ENCODE measurements at regions not wholly inside any gene's neighbourhood (a gene's known extent, or its start where the extent isn't known, plus 50 kb on each side); places are given as distances from the start of the nearest gene placed in this dataset.

DNA sequence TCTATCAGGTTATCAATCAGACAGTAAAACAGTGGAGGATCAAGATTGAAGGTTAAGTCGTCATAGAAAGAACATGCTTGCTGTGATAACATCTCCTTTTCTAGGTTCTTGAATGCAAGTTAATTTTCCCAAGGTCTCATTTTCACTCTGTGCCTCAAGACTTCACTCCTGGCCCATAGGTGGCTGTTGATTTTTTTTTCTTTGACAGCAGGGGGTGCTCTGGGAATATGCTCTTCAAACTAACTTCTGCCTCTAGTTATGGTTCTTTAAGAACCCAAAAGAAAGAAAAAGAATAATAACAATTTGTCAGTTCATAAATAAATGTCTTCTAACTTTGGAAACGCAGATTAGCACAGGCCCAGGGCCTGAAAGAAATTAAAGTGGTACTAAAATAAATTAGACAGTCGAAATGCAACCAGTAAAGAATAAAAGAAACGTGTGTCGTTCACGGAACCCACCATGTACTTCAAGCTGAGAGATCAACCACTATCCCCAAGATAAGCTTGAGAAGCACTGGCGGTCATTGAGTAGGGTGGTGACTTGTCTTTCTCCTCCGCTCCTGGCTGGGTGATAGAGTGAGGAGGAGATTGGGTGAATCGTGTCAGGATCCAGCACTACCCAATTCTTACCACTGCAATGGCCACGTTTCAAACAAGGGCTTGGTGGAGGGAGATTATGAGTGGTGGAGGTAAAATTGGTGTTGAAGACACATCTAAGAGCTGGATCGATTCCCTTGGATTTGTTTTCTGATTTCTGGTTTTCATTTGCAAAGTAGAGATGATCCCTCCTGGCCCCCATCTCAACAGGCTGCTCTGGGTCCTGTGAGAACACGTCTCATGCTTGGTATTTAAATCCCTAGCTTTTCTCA lies 93.4 kb upstream of the IRX4 start:
- no peak overlapping the region for H3K9ac ChIP-seq (ENCODE audit: low read length)
- H3K9me3 ChIP-seq (ENCODE audit: low read length), result no peaks in the 10 kb centered on the region
- H3K79me2 ChIP-seq (replicated peaks; ENCODE audit: insufficient read depth, low read length), result no peaks in the 10 kb centered on the region
- no peak overlapping the region for H3K4me2 ChIP-seq (ENCODE audit: low read length)
- no peaks in the 10 kb centered on the region for H3F3A ChIP-seq (ENCODE audit: insufficient read depth, low read length, poor library complexity, severe bottlenecking)
- no peaks in the 10 kb centered on the region for H3K27me3 ChIP-seq (ENCODE audit: insufficient read depth, low read depth, low read length)
- H3K9me2 ChIP-seq (ENCODE audit: insufficient read depth, low read length), result no peaks in the 10 kb centered on the region
- H3K36me3 ChIP-seq (ENCODE audit: insufficient read depth, low read length), result no peaks in the 10 kb centered on the region
- no peaks in the 10 kb centered on the region for H4K20me1 ChIP-seq (ENCODE audit: insufficient read depth)
- no peak overlapping the region for H3K27ac ChIP-seq (ENCODE audit: low read length)
- H2AFZ ChIP-seq (ENCODE audit: low read depth, low read length), result no peak overlapping the region
- H3K4me3 ChIP-seq (ENCODE audit: low read length), result no peak overlapping the region
- no peak for TF ChIP-seq TAF1 (IDR thresholded peaks at IDR 0.05; ENCODE audit: low read depth)
- no peak for TF ChIP-seq POLR2AphosphoS5 (IDR thresholded peaks at IDR 0.05)
- no peak for TF ChIP-seq RAD21 (conservative IDR thresholded peaks at IDR 0.05)
- no peak for TF ChIP-seq SMC3 (conservative IDR thresholded peaks at IDR 0.05; ENCODE audit: poor library complexity)
- TF ChIP-seq, protein P1, sequence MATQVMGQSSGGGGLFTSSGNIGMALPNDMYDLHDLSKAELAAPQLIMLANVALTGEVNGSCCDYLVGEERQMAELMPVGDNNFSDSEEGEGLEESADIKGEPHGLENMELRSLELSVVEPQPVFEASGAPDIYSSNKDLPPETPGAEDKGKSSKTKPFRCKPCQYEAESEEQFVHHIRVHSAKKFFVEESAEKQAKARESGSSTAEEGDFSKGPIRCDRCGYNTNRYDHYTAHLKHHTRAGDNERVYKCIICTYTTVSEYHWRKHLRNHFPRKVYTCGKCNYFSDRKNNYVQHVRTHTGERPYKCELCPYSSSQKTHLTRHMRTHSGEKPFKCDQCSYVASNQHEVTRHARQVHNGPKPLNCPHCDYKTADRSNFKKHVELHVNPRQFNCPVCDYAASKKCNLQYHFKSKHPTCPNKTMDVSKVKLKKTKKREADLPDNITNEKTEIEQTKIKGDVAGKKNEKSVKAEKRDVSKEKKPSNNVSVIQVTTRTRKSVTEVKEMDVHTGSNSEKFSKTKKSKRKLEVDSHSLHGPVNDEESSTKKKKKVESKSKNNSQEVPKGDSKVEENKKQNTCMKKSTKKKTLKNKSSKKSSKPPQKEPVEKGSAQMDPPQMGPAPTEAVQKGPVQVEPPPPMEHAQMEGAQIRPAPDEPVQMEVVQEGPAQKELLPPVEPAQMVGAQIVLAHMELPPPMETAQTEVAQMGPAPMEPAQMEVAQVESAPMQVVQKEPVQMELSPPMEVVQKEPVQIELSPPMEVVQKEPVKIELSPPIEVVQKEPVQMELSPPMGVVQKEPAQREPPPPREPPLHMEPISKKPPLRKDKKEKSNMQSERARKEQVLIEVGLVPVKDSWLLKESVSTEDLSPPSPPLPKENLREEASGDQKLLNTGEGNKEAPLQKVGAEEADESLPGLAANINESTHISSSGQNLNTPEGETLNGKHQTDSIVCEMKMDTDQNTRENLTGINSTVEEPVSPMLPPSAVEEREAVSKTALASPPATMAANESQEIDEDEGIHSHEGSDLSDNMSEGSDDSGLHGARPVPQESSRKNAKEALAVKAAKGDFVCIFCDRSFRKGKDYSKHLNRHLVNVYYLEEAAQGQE (IDR thresholded peaks at IDR 0.05; ENCODE audit: borderline replicate concordance), result no peak
- no peak for TF ChIP-seq EZH2 (IDR thresholded peaks at IDR 0.05; ENCODE audit: borderline replicate concordance, insufficient read depth, low read length, poor library complexity, severe bottlenecking)

DNA sequence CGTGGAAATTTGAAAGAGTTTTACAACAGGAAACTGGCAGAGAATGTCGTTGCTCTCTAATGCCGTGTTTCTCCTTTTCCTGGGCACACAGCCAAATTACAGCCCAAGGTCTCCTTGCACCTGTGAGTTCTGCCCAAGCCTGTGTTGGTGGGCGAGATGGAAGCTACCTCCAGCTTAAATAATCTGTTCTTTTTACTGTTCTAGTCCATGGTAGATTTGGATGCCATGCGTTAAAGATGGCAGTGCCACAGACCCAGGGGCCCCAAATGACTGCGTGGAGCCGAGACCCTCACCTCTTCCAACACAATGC lies 92.6 kb upstream of the IRX4 start:
- Histone ChIP-seq H3K9ac (ENCODE audit: low read length) (no peak overlapping the region), H3K36me3 (ENCODE audit: insufficient read depth, low read length) (no peaks in the 10 kb centered on the region), H3K4me3 (ENCODE audit: low read length) (no peak overlapping the region), H3F3A (ENCODE audit: insufficient read depth, low read length, poor library complexity, severe bottlenecking) (no peaks in the 10 kb centered on the region), H3K79me2 (replicated peaks; ENCODE audit: insufficient read depth, low read length) (no peaks in the 10 kb centered on the region), H3K4me2 (ENCODE audit: low read length) (no peak overlapping the region), H3K27ac (ENCODE audit: low read length) (no peak overlapping the region), H3K9me3 (ENCODE audit: low read length) (no peaks in the 10 kb centered on the region), H3K9me2 (ENCODE audit: insufficient read depth, low read length) (no peaks in the 10 kb centered on the region), H2AFZ (ENCODE audit: low read depth, low read length) (no peak overlapping the region), H4K20me1 (ENCODE audit: insufficient read depth) (no peaks in the 10 kb centered on the region), H3K27me3 (ENCODE audit: insufficient read depth, low read depth, low read length) (no peaks in the 10 kb centered on the region)
- TF ChIP-seq MXI1 (conservative IDR thresholded peaks at IDR 0.05; ENCODE audit: poor library complexity, severe bottlenecking) (no peak), POLR2AphosphoS5 (IDR thresholded peaks at IDR 0.05) (no peak), TAF1 (IDR thresholded peaks at IDR 0.05; ENCODE audit: low read depth) (no peak), SMC3 (conservative IDR thresholded peaks at IDR 0.05; ENCODE audit: poor library complexity) (no peak), RAD21 (conservative IDR thresholded peaks at IDR 0.05) (no peak), EZH2 (IDR thresholded peaks at IDR 0.05; ENCODE audit: borderline replicate concordance, insufficient read depth, low read length, poor library complexity, severe bottlenecking) (no peak), EP300 (conservative IDR thresholded peaks at IDR 0.05; ENCODE audit: poor library complexity, severe bottlenecking) (no peak)
- TF ChIP-seq, protein P1 (IDR thresholded peaks at IDR 0.05; ENCODE audit: borderline replicate concordance), result no peak
- TF ChIP-seq, protein P2, sequence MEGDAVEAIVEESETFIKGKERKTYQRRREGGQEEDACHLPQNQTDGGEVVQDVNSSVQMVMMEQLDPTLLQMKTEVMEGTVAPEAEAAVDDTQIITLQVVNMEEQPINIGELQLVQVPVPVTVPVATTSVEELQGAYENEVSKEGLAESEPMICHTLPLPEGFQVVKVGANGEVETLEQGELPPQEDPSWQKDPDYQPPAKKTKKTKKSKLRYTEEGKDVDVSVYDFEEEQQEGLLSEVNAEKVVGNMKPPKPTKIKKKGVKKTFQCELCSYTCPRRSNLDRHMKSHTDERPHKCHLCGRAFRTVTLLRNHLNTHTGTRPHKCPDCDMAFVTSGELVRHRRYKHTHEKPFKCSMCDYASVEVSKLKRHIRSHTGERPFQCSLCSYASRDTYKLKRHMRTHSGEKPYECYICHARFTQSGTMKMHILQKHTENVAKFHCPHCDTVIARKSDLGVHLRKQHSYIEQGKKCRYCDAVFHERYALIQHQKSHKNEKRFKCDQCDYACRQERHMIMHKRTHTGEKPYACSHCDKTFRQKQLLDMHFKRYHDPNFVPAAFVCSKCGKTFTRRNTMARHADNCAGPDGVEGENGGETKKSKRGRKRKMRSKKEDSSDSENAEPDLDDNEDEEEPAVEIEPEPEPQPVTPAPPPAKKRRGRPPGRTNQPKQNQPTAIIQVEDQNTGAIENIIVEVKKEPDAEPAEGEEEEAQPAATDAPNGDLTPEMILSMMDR (IDR thresholded peaks at IDR 0.05; ENCODE audit: poor library complexity, severe bottlenecking), result no peak

All from neural cell (in vitro differentiated cells).